Stimulated activated CD4-positive, alpha-beta T cell treated with anti-CD3 and anti-CD28 coated beads, TNF-alpha, amount 100 ng/mL, for 48 hours (primary cell): ENCODE measurements at regions not wholly inside any gene's neighbourhood (a gene's known extent, or its start where the extent isn't known, plus 50 kb on each side); places are given as distances from the start of the nearest gene placed in this dataset.
"Not testable (repeated sequence)": the region's sequence is repeated elsewhere in the genome, so short reads cannot be mapped to it uniquely, and the experiment has no call there.

Experiments used
- DNase-seq, 3 donors: peaks; one replicate each; pipeline ENCODE4 v3.0.0-alpha.2; 2020; ENCODE audit warnings: low read depth in 3 of 3

DNA sequence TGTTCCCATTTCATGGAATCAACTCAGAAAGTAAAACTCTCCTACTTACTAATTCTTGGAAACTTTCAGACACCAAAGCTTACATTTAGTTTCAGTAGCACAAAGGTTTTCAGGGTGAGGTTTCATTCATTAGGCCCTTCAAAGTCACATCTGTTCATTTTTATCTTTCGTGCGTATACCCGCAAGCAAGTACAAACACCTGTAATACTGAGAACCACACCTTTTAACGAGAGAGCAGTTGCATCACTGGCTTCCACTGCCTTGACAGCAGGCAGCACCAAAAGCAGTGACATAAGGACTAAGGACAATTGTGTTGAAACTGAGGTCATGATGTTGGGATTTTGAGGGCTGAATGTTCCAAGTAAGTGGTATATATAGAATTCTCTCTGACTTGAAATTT, 60.5 kb downstream of the GOLGA6L22 start:
- DNase-seq: not testable (repeated sequence)

DNA sequence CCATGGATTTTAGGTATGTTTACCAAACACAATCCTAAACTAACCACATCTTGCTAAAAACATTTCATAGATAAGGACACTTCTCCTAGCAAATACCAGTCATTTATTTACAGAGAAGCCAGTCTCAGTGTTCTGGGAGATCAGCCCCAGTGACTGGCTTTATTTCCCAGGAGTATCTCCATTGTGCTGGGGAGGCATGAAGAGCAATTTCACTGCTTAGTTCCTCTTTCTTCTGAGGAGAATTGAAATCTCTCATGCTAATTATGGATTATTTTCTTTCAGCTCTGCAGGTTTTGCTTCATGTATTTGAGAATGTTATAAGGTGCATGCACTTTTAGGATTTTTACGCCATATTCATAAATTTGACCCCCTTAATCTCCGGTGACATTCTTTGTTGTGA, 67.8 kb downstream of the GOLGA6L22 start:
- not testable (repeated sequence) for DNase-seq

DNA sequence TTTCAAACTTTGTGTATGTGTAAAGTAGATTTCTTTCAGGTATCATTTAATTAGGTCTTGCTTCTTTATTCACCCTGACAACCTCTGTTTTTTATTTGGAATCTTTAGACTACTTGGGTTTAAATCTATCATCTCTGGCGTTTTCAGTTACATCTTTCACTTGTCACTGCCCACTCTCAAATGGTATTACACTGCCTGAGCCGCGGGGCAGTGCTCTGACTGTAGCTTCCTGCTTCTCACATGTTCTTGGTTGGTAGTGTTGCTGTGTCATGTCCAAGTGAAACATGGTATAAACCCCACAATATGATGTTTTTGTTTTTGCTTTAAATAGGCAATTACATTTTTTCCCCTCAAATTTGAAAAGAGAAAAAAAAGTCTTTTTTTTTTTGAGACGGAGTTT, 68.3 kb downstream of the GOLGA6L22 start:
- DNase-seq: not testable (repeated sequence)

DNA sequence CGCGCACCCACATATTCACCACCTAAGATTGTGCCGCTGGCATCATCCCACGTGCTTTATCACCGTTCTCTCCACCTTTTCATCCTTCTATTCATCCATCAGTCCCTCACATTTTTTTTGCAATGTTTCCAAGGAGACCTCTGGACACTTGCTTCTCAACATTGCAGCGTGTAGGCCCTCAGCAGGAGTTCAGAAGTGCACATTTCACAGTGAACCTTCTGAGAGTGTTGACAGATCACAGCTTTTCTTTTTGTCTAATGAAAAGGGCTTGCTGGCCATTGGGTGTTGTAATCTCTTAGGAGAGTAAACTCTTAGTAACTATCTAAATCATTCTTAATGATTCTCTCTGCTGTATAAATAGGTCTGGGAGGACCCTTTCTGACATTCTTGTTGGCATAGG, 70.5 kb downstream of the GOLGA6L22 start:
- DNase-seq: not testable (repeated sequence)

DNA sequence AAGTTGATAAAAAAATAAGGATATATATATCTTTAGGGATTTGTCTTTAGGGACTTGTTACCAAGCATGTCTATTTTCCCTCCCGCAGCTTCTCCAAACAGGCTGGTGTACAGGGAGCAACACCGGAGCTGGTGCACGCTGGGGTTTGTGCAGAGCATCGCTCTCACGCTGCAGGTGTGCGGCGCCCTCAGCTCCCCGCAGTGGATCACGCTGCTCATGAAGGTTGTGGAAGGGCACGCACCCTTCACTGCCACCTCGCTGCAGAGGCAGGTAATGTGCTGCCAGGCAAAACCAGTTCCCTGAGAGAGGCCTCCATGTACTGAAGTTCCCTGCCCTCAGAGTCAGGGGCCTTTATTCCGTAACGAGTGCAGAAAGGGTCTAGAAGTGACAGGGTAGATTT, 101.0 kb downstream of the GOLGA6L22 start:
- not testable (repeated sequence) for DNase-seq

DNA sequence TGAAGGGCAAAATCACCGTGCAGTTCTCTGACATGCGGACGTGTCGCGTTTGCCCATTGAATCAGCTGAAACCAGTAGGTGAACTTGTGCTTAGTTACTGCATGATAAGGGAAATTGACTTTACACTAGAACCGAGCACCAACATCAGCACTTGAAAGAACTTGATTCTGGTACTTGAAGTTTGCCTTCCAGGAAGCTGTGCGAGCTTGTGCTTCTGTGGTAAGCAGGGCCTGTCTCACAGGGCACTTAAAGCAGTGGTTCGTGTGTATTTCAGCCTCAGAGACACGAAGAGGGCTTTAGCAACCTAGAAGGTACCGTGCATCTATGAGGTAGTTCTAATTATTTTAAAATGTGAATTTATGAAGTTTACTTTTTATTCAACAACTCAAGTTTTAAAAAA, 103.0 kb downstream of the GOLGA6L22 start:
- DNase-seq: not testable (repeated sequence)

DNA sequence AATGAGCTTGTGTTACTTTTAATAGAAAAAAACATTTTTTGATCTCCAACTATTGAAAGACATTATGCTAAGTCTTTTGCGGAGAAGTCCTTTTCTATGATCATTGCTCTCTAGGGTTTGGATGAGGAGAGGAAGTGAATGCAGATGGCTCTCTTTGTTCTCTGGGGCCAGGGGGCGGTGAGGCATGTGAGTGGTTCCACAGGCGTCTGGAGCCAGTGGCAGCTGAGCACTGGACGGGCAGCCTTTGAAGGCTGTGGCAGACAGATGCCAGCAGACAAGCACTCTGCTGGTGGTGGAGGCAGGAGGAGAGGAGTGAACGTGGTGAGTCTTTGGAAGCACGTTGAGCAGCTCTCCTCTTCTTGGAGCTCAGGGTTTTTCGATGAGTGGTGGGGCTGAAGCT, 107.8 kb downstream of the GOLGA6L22 start:
- DNase-seq: not testable (repeated sequence)

DNA sequence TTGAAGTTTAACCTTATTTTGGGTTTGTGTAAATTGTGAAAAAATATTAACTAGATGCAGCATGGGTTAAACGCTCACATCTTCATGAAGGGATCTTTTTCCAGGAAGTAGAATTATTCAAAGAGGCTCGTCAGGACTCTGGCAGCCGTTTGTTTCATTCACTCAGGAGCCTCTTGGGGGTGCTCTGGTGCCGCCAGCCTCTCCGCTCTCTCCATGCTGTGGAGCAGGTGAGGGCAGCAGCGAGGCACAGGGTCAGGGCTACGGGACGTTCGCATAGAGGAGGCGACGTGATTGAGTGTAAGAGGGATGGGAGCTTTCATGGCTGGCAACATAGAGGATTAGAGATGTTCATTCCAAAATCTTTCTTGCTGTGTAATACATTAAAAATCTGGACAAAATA, 110.8 kb downstream of the GOLGA6L22 start:
- not testable (repeated sequence) for DNase-seq

DNA sequence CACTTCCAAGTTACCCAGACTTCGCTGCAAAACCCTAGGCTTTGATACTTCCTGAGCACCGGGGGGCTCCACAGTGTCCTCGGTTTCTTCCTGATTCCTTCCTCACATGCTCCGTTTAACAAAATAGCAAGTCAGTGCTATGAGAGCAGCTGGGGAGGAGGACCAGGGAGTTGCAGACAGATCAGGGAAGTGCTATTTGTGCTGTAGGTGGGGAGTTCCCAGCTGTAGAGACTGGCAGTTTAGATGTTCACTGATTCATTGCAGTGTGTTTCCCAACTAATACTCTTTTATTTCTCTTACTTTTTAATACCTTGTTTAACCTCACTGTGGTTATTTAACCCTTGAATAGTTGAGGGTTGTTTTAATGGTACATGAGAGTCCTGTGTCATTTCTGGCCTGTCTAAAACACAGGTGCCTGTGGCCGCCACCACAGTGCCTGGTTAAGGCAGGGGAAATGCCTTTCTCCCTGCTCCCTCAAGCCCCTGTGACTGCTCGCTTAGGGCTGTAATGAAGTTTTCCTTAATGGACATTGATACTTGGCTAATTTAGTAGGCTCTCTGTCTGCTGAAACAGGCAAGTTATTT, 113.5 kb downstream of the GOLGA6L22 start:
- not testable (repeated sequence) for DNase-seq

DNA sequence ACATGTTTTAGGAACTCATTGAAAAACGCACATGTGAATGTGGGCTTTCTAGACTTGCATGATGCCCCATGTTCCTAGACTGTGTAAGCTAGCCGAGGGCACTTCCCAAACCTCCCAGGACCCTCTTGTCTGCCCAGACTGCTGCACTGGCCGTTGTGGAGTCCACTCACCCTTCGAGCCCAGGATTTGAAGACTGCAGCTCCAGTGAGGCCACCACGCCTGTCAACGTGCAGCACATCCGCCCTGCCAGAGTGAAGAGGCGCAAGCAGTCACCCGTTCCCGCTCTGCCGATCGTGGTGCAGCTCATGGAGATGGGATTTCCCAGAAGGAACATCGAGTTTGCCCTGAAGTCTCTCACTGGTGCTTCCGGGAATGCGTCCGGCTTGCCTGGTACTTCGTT, 114.1 kb downstream of the GOLGA6L22 start:
- DNase-seq: not testable (repeated sequence)

DNA sequence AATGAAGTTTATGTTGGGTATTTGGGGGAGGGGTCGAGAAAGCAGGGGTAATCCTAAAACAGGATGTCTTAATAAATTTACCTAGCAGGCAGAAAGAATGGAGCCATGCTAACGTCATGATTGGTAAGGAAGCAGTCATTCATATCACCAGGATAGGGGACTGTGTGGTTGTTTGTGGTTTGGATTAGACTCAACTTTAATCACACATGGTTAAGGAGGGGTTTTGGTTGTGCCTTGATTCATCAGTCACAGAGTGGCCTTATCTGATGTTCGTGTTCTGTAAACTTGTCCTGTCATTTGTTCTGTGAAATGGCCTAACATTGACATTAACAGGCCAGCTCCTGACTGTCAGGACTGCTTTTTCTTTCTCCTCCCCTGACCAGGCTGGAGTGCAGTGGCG, 119.1 kb downstream of the GOLGA6L22 start:
- not testable (repeated sequence) for DNase-seq

DNA sequence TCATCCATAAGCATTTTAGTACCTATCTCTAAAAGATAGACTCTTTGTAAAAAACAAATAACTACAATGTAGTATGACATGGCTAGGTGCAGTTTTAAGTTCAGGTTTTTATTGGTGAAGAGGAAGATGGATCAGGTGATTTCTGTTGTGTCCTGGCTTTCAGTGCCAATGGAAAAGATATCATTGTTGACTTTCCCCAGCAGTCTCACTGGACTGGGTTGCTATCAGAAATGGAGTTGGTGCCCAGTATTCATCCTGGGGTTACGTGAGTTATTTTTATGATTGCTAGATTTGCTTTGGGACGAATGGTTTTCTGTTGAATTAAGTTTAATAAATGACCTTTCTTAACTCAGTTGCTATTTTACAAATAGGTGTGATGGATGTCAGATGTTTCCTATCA, 120.5 kb downstream of the GOLGA6L22 start:
- DNase-seq: not testable (repeated sequence)

DNA sequence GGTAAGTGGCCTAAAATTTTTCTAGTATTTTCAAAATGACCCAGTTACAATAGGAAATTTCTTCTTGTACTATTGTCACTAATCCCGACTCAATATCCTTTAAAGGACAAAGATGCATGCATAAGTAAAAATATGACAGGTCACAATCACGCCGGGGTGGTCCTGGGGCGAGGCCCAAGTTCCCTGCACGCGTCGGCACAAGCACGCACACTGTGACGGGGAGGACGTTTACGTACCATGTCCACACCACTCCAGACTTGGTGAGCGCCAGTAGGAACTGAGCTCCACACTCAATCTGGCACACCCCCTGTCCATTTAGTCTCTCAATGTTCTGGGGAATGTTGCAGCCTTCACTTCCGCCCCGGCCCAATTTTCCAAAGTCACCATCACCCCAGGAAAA, 128.7 kb downstream of the GOLGA6L22 start:
- not testable (repeated sequence) for DNase-seq

DNA sequence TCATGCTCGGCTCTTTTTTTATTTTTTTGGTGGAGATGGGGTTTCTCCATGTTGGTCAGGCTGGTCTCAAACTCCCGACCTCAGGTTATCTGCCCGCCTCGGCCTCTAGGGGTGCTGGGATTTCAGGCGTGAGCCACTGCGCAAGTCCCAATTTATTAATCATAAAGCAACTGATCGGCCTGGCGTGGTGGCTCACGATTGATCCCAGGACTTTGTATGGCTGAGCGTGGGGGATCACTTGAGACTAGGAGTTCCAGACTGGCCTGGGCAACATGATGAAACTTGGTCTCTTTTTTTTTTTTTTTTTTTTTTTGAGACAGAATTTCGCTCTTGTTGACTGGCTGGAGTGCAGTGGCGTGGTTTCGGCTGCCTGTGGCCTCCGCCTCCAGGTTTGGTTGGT, 139.8 kb downstream of the GOLGA6L22 start:
- DNase-seq: not testable (repeated sequence)

DNA sequence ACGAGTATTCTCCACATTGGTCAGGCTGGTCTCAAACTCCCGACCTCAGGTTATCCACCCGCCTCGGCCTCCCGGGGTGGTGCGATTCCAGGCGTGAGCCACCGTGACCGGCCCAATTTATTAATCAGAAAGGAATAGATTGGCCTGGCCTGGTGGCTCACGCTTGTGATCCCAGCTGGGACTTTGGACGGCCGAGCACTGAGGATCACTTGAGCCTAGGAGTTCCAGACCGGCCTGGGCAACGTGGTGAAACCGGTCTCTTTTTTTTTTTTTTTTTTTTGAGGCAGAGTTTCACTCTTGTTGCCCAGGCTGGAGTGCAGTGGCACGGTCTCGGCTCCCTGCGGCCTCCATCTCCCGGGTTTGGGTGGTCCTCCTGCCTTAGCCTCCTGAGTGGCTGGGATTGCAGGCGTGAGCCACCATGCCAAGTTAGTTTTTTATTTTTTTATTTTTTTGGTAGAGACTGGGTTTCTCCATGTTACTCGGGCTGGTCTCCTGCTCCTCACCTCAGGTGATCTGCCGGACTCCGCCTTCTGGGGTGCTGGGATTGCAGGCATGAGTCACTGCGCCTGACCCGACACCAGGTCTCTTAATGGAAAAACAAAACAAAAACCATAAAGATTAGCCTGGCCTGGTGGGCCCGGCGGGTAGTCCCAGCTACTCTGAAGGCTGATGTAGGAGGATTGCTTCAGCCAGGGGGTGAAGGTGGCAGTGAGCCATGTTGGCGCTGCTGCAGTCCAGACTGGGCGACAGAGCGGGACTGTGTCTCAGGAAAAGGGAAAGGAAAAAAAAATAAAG, 141.0 kb downstream of the GOLGA6L22 start:
- DNase-seq: not testable (repeated sequence)

DNA sequence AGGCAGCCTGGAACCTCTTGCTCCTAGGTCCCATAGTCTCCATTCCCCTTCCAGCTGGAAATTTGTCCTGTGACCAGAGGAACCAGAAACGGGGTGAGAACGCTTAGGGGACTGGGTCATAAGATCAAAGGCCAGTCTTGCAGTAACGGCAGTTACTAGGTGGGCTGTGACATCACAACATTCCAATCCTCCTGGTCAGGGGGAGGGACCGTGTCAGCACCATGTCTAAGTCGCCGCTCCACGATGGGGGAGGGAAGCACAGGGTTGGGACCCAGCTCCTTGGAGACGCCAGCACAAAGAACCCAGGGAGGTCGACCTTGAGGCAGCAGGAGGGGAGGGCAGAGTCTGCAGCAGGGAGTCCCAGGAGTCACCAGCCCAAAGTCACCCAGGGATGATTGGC, 158.3 kb downstream of the GOLGA6L22 start:
- not testable (repeated sequence) for DNase-seq

DNA sequence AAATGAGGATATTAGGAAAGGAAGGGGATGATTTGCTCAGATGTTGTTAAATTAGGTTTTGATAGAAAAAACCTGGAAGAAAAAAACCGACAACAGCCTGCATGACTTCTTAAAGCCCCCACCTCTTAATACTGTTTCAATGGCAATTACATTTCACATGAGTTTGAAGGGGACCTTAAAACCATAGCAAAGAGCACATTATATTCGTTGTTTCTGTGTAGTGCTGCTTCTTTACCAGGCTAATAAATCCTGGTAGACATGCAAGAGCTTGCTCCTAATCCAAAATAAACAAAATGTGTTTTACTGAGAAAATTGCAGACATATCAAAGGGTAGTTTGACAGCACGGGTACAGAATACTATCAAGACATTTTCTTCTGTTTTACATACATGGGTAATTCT, 154.7 kb upstream of the NIPA1 start:
- not testable (repeated sequence) for DNase-seq

DNA sequence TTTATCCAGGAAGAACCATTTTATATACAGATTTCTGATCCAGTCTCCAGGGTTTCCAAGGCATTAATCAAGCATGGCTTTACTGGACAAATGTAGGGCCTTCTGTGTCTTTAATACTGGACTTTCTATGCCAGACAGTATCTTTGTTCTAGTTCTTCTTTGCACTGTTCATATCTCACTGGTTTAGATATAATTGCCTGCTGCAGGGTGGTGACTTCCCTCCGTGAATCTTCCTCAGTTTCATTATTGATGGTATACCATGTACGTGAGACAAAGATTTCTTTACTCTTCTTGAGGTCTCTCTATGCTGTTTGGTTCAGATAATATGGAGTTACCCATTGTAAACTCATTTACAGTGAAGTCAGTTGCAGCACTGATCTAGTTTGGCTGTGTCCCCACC, 146.5 kb upstream of the NIPA1 start:
- DNase-seq: not testable (repeated sequence)

DNA sequence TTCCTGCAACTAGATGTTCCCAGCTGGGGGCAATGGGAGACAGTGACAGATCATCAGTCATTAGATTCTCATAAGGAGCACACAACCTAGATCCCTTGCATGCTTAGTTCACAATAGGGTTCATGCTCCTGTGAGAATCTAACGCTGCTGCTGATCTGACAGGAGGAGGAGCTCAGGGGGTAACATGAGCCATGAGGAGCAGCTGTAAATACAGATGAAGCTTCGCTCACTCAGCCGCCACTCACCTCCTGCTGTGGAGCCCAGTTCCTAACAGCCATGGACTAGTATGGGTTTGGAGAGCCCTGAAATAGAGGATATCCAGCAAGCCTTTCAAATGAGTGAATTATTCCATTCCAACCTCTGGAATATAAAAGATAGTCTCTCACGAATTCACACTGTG, 137.0 kb upstream of the NIPA1 start:
- DNase-seq: not testable (repeated sequence)

DNA sequence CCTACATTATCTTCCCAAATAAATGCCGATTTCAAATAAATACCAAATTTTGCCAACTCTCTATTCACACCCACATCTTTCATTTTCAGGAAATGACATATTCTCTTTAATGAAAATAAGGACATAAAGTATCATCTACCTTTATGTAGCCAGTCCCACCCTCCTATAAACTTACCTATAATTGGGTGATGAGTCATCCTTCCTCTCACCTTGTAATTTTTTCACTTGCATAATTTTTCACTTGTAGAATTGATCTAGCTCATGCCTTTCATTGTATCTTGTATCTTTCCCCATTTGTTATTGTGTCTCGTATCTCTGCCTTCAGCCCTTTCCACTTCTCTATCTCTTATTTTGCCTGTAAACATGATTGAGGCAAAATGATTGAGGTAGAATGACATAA, 135.3 kb upstream of the NIPA1 start:
- DNase-seq: not testable (repeated sequence)

DNA sequence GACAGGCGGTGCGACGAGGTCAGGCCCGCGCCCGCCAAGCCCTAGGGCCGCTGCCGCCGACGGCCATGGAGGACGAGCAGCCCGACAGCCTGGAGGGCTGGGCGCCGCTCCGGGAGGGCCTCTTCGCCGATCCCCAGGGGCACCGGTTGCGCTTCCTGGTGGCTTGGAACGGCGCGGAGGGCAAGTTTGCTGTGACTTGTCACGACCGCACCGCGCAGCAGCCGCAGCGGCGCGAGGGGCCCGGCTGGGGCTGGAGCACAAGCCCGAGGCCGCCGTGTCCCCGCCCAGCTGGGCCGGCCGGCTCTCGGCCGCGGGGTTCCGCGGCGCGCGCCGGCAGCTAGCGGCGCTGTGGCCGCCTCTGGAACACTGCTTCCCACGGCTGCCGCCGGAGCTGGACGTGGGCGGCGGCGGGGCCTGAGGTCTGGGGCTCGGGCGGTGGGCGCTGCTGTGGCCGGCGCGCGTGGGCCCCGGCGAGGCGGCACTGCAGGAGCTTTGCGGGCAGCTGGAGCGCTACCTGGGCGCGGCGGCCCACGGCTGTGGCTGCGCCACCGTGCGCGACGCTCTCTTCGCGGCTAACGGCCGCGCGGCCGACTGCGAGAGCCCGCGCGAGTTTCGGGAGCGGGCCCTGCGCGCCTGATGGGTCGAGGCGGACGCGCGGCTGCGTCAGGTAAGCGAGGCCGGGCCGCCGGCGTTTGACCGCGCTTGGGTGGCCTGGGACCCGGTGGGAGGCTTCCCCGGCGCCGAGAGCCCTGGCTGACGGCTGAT, 122.0 kb upstream of the NIPA1 start:
- not testable (repeated sequence) for DNase-seq

DNA sequence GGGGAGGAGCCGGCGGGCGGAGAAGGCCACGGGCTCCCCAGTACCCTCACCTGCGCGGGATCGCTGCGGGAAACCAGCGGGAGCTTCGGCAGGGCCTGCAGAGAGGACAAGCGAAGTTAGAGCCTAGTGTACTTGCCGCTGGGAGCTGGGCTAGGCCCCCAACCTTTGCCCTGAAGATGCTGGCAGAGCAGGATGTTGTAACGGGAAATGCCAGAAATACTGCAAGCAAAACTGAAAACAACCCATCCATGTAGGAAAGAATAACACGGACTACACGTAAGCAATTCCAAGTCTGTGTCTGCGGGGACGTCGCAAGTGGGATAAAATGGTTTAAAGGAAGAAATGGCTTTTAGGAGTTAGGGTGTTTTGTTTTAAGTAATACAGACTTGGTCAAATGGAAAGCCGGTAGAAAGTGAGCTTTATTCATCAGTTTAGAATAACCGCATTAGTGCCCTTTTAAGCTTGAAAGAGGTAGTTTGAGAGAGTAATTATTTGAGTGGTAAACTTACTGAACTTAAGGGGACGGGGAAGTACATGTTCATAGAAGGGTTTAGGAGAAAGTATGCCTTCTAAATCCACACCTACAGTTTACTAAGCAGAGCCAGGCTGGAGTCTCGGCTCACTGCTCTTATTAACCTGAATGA, 121.3 kb upstream of the NIPA1 start:
- DNase-seq: not testable (repeated sequence)
